Thyroid gland (tissue), 4 donors: ENCODE measurements at regions not wholly inside any gene's neighbourhood (a gene's known extent, or its start where the extent isn't known, plus 50 kb on each side); places are given as distances from the start of the nearest gene placed in this dataset.

Experiments used
- POLR2A ChIP-seq, 2 donors: fragments of 450-650 bp; IDR thresholded peaks; one replicate each; pipeline ENCODE4 v1.6.1; 2017; ENCODE audit warnings: antibody characterized with exemption in 2 of 2, mild to moderate bottlenecking in 2 of 2, moderate library complexity in 1 of 2
- TF ChIP-seq, protein P1 (sequence below), 6 experiments: fragments of 200-600 bp in 3 of 6; fragments of 450-650 bp in 3 of 6; sonication (generic) in 3 of 6; IDR thresholded peaks; one replicate each; pipeline ENCODE4 v1.5.1; 2016 to 2019; ENCODE audit warnings: antibody characterized with exemption in 6 of 6, mild to moderate bottlenecking in 2 of 6, inconsistent platforms in 1 of 6, moderate library complexity in 1 of 6

DNA sequence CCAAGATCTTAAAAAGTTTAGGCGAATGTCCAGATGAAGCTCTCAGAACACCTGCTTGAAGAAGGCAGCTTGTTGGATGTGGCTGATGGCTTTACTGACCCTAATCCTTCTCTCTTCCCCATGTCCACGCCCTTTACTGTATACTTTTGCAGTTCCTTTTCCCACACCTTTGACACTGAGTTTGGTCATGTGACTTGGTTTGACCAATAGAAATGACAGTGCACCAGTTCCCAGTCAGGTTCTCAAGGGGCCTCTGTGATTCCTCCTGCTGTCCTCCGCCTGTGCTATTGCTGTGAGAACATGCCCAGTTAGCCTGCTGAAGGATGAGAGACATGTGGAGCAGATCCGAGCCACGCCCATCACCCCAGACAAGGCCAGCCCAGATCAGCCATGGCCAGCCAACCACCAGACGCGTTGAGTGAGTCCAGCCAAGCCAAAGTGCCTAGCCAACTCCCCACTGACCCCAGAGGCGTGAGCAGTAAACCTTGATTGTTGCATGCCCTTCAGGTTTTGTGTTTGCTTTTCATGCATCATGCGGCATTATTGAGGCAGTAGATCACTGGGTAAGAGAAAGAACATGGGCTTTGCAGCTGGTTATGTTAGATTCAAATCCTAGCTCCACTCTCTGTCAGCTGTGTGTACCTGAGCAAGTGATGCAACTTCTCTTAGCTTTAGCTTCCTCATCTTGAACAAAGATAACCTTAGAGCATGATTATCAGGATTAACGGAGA lies 258.0 kb upstream of the SIX2 start:
- no peak for TF ChIP-seq POLR2A (IDR thresholded peaks at IDR 0.05)
- TF ChIP-seq, protein P1, sequence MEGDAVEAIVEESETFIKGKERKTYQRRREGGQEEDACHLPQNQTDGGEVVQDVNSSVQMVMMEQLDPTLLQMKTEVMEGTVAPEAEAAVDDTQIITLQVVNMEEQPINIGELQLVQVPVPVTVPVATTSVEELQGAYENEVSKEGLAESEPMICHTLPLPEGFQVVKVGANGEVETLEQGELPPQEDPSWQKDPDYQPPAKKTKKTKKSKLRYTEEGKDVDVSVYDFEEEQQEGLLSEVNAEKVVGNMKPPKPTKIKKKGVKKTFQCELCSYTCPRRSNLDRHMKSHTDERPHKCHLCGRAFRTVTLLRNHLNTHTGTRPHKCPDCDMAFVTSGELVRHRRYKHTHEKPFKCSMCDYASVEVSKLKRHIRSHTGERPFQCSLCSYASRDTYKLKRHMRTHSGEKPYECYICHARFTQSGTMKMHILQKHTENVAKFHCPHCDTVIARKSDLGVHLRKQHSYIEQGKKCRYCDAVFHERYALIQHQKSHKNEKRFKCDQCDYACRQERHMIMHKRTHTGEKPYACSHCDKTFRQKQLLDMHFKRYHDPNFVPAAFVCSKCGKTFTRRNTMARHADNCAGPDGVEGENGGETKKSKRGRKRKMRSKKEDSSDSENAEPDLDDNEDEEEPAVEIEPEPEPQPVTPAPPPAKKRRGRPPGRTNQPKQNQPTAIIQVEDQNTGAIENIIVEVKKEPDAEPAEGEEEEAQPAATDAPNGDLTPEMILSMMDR (IDR thresholded peaks at IDR 0.05), result no peak
